K562 (cell line): ENCODE measurements at regions not wholly inside any gene's neighbourhood (a gene's known extent, or its start where the extent isn't known, plus 50 kb on each side); places are given as distances from the start of the nearest gene placed in this dataset.

Experiments
- ATAC-seq: fragments of 200-7000 bp; cut with Tn5 transposase; 3 replicates; pipeline ENCODE4 v1.9.1; 2020; ENCODE audit warnings: moderate library complexity
- BruUV-seq: library from RNA; stranded (reverse); fragments of 400-500 nt; replicated peaks from 2 replicates; lab custom pipeline; 2021; lab: Mats Ljungman, UMichigan
- CTCF ChIA-PET: fragments of 300-600 bp; formaldehyde crosslinking; extraction: SDS; loops from one replicate; lab custom pipeline; 2021; ENCODE audit warnings: low intra/inter-chr PET ratio; lab: Yijun Ruan, JAX
- POLR2A ChIA-PET: fragments of 300-600, 350-650 bp; sonication (Branson Sonifier 250); formaldehyde crosslinking; extraction: SDS; loops from one replicate; lab custom pipeline; 2021; ENCODE audit warnings: antibody characterized with exemption, inconsistent platforms; lab: Yijun Ruan, JAX
- DNase-seq, 4 experiments: peaks; one replicate each; pipeline versions ENCODE4 v3.0.0 to v3.0.0-alpha.2; 2011 to 2018; ENCODE audit warnings: low spot score in 3 of 4, mixed read lengths in 3 of 4; ENCODE audit errors: extremely low read depth in 1 of 4
- FAIRE-seq: peaks from 2 replicates; lab custom pipeline; 2011; peaks lifted over from hg19 to GRCh38; lab: Jason Lieb, UNC
- H2AFZ ChIP-seq: 2 replicates; pipeline ENCODE4 v1.6.0; 2011; ENCODE audit warnings: low read depth, low read length, control low read depth, inconsistent platforms
- H3K27ac ChIP-seq: fragments of 200-600 bp; 3 replicates; pipeline ENCODE4 v1.8.0; 2011; ENCODE audit warnings: low read depth, mild to moderate bottlenecking, control low read depth, inconsistent platforms, low read length, moderate library complexity, mixed read lengths; ENCODE audit errors: extremely low read depth
- H3K27me3 ChIP-seq, 2 experiments: fragments of 300-600 bp in 1 of 2; 2 replicates in 1 of 2; 3 replicates in 1 of 2; pipeline versions ENCODE4 v1.6.0 to v1.8.0; 2011; ENCODE audit warnings: inconsistent platforms in 2 of 2, low read length in 2 of 2, mild to moderate bottlenecking in 1 of 2, mixed read lengths in 1 of 2, moderate library complexity in 1 of 2; ENCODE audit not compliant: control insufficient read depth in 2 of 2, insufficient read depth in 2 of 2
- H3K36me3 ChIP-seq: fragments of 300-600 bp; 3 replicates; pipeline ENCODE4 v1.8.0; 2011; ENCODE audit warnings: mild to moderate bottlenecking, low read length, inconsistent platforms; ENCODE audit not compliant: control insufficient read depth, insufficient read depth
- H3K4me1 ChIP-seq, 2 experiments: fragments of 200-600 bp in 1 of 2; replicated peaks in 1 of 2; 2 replicates in 1 of 2; 3 replicates in 1 of 2; pipeline versions ENCODE4 v1.5.1 to v1.8.0; 2011; ENCODE audit warnings: inconsistent platforms in 2 of 2, low read length in 2 of 2, mild to moderate bottlenecking in 1 of 2, mixed read lengths in 1 of 2, moderate library complexity in 1 of 2; ENCODE audit not compliant: control insufficient read depth in 2 of 2, insufficient read depth in 2 of 2
- H3K4me2 ChIP-seq: 2 replicates; pipeline ENCODE4 v1.6.1; 2011; ENCODE audit warnings: low read length, control low read depth, inconsistent platforms, mixed read lengths; ENCODE audit not compliant: insufficient read depth
- H3K4me3 ChIP-seq: fragments of 200-600 bp; sonication (generic), shearing (Covaris generic); 2 replicates; pipeline ENCODE4 v1.5.1; 2016; ENCODE audit warnings: control low read depth, inconsistent platforms
- H3K79me2 ChIP-seq: fragments of 200-600 bp; 3 replicates; pipeline ENCODE4 v1.8.0; 2011; ENCODE audit warnings: low read length, inconsistent platforms; ENCODE audit not compliant: control insufficient read depth, insufficient read depth
- H3K9ac ChIP-seq, 2 experiments: 2 replicates each; pipeline versions ENCODE4 v1.6.0 to v1.6.1; 2011; ENCODE audit warnings: low read depth in 2 of 2, low read length in 2 of 2, control low read depth in 1 of 2, inconsistent platforms in 1 of 2, mild to moderate bottlenecking in 1 of 2, mixed read lengths in 1 of 2; ENCODE audit not compliant: insufficient read depth in 1 of 2
- H3K9me1 ChIP-seq: one replicate; pipeline ENCODE4 v1.6.0; 2011; ENCODE audit warnings: inconsistent platforms, mild to moderate bottlenecking, low read length, moderate library complexity; ENCODE audit not compliant: control insufficient read depth, insufficient read depth
- H3K9me3 ChIP-seq: replicated peaks from 2 replicates; pipeline ENCODE4 v1.5.1; 2011; ENCODE audit warnings: low read depth, low read length, inconsistent platforms; ENCODE audit not compliant: control insufficient read depth, insufficient read depth
- H4K20me1 ChIP-seq: replicated peaks from 2 replicates; pipeline ENCODE4 v1.6.1; 2011; ENCODE audit warnings: low read length, inconsistent platforms, mixed read lengths; ENCODE audit not compliant: control insufficient read depth, insufficient read depth
- CBX2 ChIP-seq: fragments of 200-600 bp; sonication (generic); IDR thresholded peaks from one replicate; pipeline ENCODE4 v1.6.1; 2012; ENCODE audit warnings: mild to moderate bottlenecking, low read length, inconsistent platforms; ENCODE audit not compliant: insufficient read depth, poor library complexity, severe bottlenecking
- CTCFL ChIP-seq: IDR thresholded peaks from 2 replicates; pipeline ENCODE4 v1.6.1; 2011; ENCODE audit warnings: borderline replicate concordance, low read depth, mild to moderate bottlenecking, moderate library complexity, low read length; ENCODE audit not compliant: insufficient read depth, poor library complexity, severe bottlenecking
- LARP7 ChIP-seq: fragments of 450-650 bp; IDR thresholded peaks from 2 replicates; pipeline ENCODE4 v1.6.1; 2016
- MYBL2 ChIP-seq, 2 experiments: fragments of 450-650 bp in 1 of 2; sonication (generic) in 1 of 2; formaldehyde crosslinking in 1 of 2; IDR thresholded peaks; 2 replicates each; pipeline versions ENCODE4 v1.6.1 to v1.8.1; 2017 to 2022; ENCODE audit warnings: borderline replicate concordance in 1 of 2, inconsistent platforms in 1 of 2, low read depth in 1 of 2, mild to moderate bottlenecking in 1 of 2, missing genetic modification reagents in 1 of 2, moderate library complexity in 1 of 2
- POLR3G ChIP-seq: IDR thresholded peaks from 2 replicates; pipeline ENCODE4 v1.6.1; 2011; ENCODE audit not compliant: insufficient read length, insufficient replicate concordance; ENCODE audit errors: extremely low read depth
- RUNX1 ChIP-seq: sonication (generic); IDR thresholded peaks from 2 replicates; pipeline ENCODE4 v1.6.1; 2016; ENCODE audit warnings: antibody characterized with exemption, low read depth
- ZBTB2 ChIP-seq: fragments of 450-650 bp; IDR thresholded peaks from 2 replicates; pipeline ENCODE4 v1.6.1; 2016; ENCODE audit warnings: antibody characterized with exemption
- ZFPM2 ChIP-seq: fragments of 250-450 bp; sonication (Bioruptor Pico); IDR thresholded peaks from 2 replicates; pipeline ENCODE4 v1.5.1; 2022; ENCODE audit warnings: mild to moderate bottlenecking
- ZNF311 ChIP-seq: fragments of 250-450 bp; sonication (Bioruptor Pico); IDR thresholded peaks from 2 replicates; pipeline ENCODE4 v1.4.0; 2020; ENCODE audit warnings: mild to moderate bottlenecking, moderate library complexity
- ZNF318 ChIP-seq, 2 experiments: fragments of 450-650 bp; IDR thresholded peaks; 2 replicates each; pipeline ENCODE4 v1.6.1; 2016; ENCODE audit warnings: mild to moderate bottlenecking in 2 of 2, borderline replicate concordance in 1 of 2, low read depth in 1 of 2, moderate library complexity in 1 of 2
- ZNF696 ChIP-seq: fragments of 250-450 bp; sonication (Bioruptor Pico); conservative IDR thresholded peaks from 2 replicates; pipeline ENCODE4 v1.4.0; 2020; ENCODE audit warnings: mild to moderate bottlenecking, moderate library complexity
- in situ Hi-C: fragments of 300-500 bp; cut with MboI; formaldehyde crosslinking; loops from 4 replicates; pipeline ENCODE4 v1.15.0; 2018; ENCODE audit warnings: inconsistent platforms, mixed read lengths
- intact Hi-C: fragments of 100-400 bp; cut with micrococcal nuclease; formaldehyde crosslinking; loops from 2 replicates; pipeline ENCODE4 v1.14.2; 2022

- H3K4me1 ChIP-seq, result no peaks in the 10 kb centered on the region
- ATAC-seq (no peak), FAIRE-seq (no peak), DNase-seq (no peak)
- BruUV-seq, result no TSS peak
- no peaks in the 10 kb centered on the region; the same call in 1 of the 2 replicates for H3K9me3 ChIP-seq
- no peaks in the 10 kb centered on the region for H3K9me1 ChIP-seq
- intact Hi-C loops (loop anchor here (10.0 kb wide), 1 partner anchor 1520 kb away; no protein-coding TSS in a partner anchor), in situ Hi-C loops (no loop called here)
- no peaks in the 10 kb centered on the region for H4K20me1 ChIP-seq
- H3K4me2 ChIP-seq, result no peak overlapping the region
- no peaks in the 10 kb centered on the region for H3K27me3 ChIP-seq
- POLR2A ChIA-PET, result no interaction called here
- no peak overlapping the region for H3K9ac ChIP-seq
- no peaks in the 10 kb centered on the region for H3K79me2 ChIP-seq
- no peak overlapping the region for H2AFZ ChIP-seq
- CTCF ChIA-PET, result no interaction called here
- H3K4me3 ChIP-seq, result no peak overlapping the region
- H3K36me3 ChIP-seq, result no peaks in the 10 kb centered on the region
- no peak overlapping the region for H3K27ac ChIP-seq
- TF ChIP-seq MYBL2 (IDR thresholded peaks at IDR 0.05; ENCODE audit: low read depth), result no peak
- TF ChIP-seq MYBL2 (CRISPR knock-in tag; IDR thresholded peaks at IDR 0.05; ENCODE audit: borderline replicate concordance), result no peak
- no peak for TF ChIP-seq ZNF696
- TF ChIP-seq ZBTB2, result no peak
- TF ChIP-seq LARP7, result no peak
- no peak for TF ChIP-seq POLR3G
- no peak for TF ChIP-seq ZFPM2 (CRISPR knock-in tag)
- TF ChIP-seq CTCFL, result no peak
- no peak for TF ChIP-seq ZNF318 (IDR thresholded peaks at IDR 0.05; ENCODE audit: borderline replicate concordance in 1 of 2, low read depth in 1 of 2)
- no peak for TF ChIP-seq RUNX1
- TF ChIP-seq CBX2, result no peak
- TF ChIP-seq ZNF311, result no peak
Measured at GRCh38 chr3:634511-634910, 437.9 kb downstream of the CHL1 start.
